HG02970 (cell line): ENCODE measurements at regions not wholly inside any gene's neighbourhood (a gene's known extent, or its start where the extent isn't known, plus 50 kb on each side); places are given as distances from the start of the nearest gene placed in this dataset.

ENCODE experiments used
- ATAC-seq: cut with Tn5 transposase; IDR thresholded peaks from one replicate; pipeline ENCODE4 v1.9.1; 2021; ENCODE audit warnings: mild to moderate bottlenecking, moderate library complexity, moderate number of reproducible peaks; ENCODE audit not compliant: unreplicated experiment, low FRiP score

GRCh38 chr7:153005750-153006435 lies 246.3 kb downstream of the ACTR3B start:
- ATAC-seq = no peak

- ATAC-seq = no peak
Measured at GRCh38 chr7:153006452-153006851, 246.9 kb downstream of the ACTR3B start.

GRCh38 chr7:153006911-153007310 lies 247.4 kb downstream of the ACTR3B start:
- ATAC-seq = no peak

GRCh38 chr7:153010416-153010815 lies 250.9 kb downstream of the ACTR3B start:
- ATAC-seq = no peak

- no peak for ATAC-seq
Measured at GRCh38 chr7:153012203-153012602, 252.7 kb downstream of the ACTR3B start.

- ATAC-seq = no peak
Measured at GRCh38 chr7:153017223-153017622, 257.7 kb downstream of the ACTR3B start.

GRCh38 chr7:153021542-153021941 lies 262.0 kb downstream of the ACTR3B start:
- no peak for ATAC-seq

GRCh38 chr7:153022475-153023193 lies 263.1 kb downstream of the ACTR3B start:
- no peak for ATAC-seq

- no peak for ATAC-seq
Measured at GRCh38 chr7:153023194-153023592, 263.6 kb downstream of the ACTR3B start.

- no peak for ATAC-seq
Measured at GRCh38 chr7:153027210-153027609, 267.7 kb downstream of the ACTR3B start.

- no peak for ATAC-seq
Measured at GRCh38 chr7:153027904-153028303, 268.4 kb downstream of the ACTR3B start.

GRCh38 chr7:153030976-153031375 lies 271.4 kb downstream of the ACTR3B start:
- no peak for ATAC-seq

- no peak for ATAC-seq
Measured at GRCh38 chr7:153034791-153035190, 275.2 kb downstream of the ACTR3B start.

GRCh38 chr7:153036396-153037063 lies 277.0 kb downstream of the ACTR3B start:
- ATAC-seq = no peak

- no peak for ATAC-seq
Measured at GRCh38 chr7:153043440-153043839, 283.9 kb downstream of the ACTR3B start.

- no peak for ATAC-seq
Measured at GRCh38 chr7:153044981-153045380, 285.4 kb downstream of the ACTR3B start.

GRCh38 chr7:153047079-153047959 lies 287.8 kb downstream of the ACTR3B start:
- no peak for ATAC-seq

GRCh38 chr7:153052206-153052605 lies 292.7 kb downstream of the ACTR3B start:
- ATAC-seq = no peak

GRCh38 chr7:153061910-153062528 lies 302.5 kb downstream of the ACTR3B start:
- ATAC-seq = no peak

- ATAC-seq = no peak
Measured at GRCh38 chr7:153065051-153065450, 305.5 kb downstream of the ACTR3B start.
